Kidney capillary endothelial cell (primary cell): ENCODE measurements at regions not wholly inside any gene's neighbourhood (a gene's known extent, or its start where the extent isn't known, plus 50 kb on each side); places are given as distances from the start of the nearest gene placed in this dataset.
"Not testable (repeated sequence)": the region's sequence is repeated elsewhere in the genome, so short reads cannot be mapped to it uniquely, and the experiment has no call there.

Experiments
- DNase-seq: peaks from one replicate; pipeline ENCODE4 v3.0.0-alpha.2; 2018; ENCODE audit warnings: low spot score

DNA sequence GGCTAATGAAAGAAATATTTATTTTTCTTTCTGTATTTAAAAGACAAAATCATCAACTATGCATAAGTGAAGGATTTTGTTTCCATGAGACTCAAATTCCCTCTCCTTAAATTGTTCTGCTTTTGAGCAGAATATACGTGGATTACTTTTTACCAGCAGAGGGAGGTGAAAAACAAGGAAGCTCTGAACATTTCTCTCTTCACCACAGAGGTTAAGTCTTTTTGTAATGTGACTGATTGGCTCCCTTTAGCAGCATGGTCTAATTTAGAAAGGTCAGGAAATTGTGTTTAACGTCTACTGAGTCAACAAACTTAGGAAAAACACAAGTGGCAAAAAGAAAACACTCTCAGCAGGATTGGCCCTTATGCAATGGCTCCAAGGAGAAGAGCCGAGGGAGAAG lies 55.1 kb upstream of the F9 start:
- no peak for DNase-seq

DNA sequence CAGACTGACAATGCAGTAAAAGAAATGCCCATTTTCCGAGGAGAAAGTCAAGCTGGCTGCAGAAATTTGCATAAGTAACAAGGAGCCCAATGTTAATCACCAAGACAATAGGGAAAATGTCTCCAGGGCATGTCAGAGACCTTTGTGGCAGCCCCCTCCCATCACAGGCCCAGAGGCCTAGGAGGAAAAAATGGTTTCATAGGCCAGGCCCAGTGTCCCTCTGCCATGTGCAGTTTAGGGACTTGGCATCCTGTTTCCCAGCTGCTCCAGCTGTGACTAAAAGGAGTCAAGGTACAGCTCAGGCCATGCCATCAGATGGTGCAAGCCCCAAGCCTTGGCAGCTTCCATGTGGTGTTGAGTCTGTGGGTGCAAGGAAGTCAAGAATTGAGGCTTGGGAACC lies 68.6 kb upstream of the F9 start:
- DNase-seq = not testable (repeated sequence)

DNA sequence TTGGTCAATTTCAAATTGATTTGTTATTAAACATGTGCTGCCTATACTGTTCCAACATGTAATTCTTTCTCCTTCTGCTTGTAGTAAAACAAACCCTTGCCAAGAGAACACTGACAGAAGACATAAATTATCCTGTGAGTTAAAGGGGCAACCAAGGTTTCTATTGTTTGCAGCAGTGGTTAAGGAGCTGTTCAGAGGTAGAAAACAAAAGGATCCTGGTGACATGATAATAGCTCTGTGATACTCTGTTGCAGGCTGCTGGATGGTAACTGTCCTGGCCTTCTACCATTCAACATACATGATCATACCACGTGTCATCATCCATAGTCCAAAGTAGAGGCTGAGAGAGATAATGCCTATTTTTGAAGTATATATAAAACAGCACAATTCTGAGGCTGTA lies 75.8 kb upstream of the F9 start:
- no peak for DNase-seq

DNA sequence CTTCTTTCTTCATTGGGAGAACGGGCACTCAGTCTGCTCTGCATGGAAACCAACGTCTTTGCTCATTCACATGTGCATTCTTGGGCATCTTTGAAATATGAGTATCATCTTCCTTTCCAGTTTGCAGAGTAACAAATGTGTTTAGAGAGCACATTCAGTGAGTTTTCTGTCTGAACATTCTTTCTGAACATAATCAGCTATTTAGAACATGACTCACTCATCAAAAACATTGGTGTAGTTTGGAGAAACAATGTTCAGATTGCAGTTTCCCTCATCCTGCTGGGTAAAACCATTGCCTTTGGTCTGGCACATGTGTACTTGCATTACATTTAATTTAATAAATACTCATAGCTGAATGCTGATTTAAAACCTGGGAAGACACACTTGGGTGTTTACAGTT lies 81.5 kb upstream of the F9 start:
- no peak for DNase-seq

DNA sequence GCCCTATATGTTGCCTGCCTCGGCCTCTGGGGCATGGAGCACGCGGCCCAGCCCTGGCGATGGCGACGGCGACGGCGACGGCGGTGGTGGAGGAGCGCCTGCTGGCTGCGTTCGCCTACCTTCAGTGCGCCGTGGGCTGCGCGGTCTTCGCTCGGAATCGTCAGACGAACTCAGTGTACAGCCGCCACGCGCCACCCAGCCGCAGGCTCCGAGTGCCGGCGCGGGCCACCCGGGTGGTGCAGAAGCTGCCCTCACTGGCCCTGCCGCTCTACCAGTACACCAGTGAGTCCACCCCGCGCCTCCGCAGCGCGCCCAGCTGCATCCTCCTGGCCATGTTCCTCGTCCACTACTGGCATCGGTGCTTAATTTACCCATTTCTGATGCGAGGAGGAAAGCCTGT lies 83.7 kb upstream of the F9 start:
- DNase-seq = no peak

DNA sequence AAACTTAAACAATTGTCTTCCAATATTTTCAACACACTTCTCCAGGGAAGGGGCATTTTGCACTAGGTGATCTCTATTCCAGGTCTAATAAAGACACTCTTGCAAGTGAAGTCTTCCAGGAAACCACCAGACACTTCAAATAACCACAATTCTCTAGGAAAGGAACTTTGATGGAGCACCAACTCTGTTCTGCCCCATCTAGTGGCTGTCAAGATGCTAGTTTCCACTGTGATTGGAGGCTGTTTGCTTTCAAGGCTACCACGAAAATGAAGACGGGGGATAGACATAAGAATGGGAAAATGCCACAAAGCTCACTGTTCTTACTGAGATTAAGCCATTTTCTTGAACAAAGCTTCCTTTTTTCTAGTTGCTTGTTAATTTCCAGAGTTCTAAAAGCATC lies 100.6 kb upstream of the F9 start:
- DNase-seq = no peak

DNA sequence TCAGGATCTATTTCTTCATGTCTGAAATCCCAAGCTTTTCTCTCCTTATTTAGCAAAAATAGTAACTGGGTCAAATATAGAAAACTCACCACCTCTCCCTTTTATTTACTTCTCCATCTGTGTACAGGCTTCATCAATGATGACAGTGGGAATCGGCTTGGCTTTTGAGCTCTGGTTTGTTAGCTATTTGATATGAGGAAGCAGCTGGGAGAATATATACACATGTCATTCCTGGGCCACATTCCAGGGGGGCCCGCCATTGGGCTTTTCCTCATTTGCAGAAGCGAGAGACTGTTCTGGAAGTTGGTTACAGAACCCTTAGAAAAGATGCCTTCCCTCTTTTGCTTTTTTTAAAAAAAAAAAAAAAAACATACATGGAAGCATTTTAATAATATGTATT lies 107.4 kb upstream of the F9 start:
- DNase-seq = no peak

DNA sequence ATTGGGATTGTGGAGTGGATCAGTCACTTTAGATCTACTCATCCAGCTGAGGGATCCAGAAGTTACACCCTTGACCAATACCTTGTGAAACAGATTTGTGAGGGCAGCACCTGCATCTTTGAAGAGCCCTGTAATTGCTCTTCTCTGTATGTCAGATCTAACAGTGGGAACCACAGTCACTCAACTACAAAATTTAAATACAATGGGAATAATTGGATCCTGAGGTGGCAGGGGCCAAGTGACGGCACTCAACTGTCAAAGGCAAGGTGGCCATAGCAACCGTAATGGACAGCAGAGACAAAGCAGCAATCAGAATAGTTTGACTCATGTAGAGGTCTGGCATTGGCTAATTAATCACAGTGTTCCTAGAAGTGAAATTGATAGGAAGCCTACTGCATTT lies 132.3 kb upstream of the F9 start:
- DNase-seq = not testable (repeated sequence)

DNA sequence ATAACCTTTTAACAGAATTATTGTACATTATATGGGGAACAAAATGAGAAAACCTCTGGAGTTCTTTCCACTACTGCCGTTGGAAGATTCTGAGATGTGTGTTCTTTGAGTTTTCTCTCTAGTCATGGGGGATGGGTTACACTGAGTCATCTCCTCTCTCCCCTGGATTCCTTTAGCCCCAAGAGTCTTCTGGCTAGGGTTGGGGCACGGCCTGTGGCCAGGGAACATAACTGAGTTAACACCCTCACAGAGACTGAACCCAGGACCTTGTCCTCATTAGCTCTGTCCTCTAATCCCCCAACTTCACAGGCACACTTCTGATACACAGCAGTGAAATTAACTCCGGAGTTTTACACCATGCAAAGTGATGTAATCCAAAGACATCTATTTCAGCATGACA lies 142.3 kb upstream of the F9 start:
- DNase-seq = no peak

DNA sequence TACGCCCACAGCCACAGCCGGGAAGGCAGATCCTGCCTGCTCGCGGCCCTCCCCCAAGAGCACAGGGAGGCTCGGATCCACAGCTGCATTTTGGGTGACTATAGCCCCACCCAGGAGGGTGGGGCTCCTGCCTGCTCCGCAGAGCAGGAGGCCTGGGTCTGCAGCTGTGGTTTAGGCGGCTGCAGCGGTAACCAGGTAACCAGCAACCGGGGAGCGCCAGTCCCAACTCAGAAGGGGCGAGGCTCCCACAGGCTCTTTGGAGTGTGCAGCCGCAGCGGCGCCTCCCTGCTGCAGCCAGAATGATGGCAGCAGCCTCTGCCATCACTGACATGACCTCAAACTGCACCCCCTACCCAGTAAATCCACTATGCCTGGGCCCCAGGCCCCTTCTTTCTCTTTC lies 148.0 kb upstream of the F9 start:
- no peak for DNase-seq

DNA sequence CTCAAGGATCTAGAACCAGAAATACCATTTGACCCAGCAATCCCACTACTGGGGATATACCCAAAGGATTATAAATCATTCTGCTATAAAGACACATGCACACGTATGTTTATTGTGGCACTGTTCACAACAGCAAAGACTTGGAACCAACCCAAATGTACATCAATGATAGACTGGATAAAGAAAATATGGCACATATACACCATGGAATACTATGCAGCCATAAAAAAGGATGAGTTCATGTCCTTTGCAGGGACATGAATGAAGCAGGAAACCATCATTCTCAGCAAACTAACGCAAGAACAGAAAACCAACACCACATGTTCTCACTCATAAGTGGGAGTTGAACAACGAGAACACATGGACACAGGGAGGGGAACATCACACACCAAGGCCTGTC lies 154.0 kb upstream of the F9 start:
- not testable (repeated sequence) for DNase-seq

DNA sequence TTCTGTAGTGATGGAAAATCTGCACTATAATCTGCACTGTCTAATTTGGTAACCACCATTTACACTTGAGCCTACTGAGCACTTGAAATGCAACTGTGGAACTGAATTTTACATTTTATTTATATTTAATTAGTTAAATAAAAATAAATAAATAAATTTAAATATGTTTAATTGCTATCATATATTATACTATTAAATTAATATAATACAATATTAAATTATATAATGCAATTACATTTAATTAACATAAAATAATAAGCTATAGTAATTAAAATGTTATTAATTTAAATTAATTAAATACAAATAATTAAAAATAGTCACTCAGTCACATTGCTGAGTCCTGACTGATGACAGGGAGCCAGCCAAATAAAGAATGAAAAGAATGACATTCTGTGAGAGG lies 170.2 kb upstream of the F9 start:
- DNase-seq = no peak

DNA sequence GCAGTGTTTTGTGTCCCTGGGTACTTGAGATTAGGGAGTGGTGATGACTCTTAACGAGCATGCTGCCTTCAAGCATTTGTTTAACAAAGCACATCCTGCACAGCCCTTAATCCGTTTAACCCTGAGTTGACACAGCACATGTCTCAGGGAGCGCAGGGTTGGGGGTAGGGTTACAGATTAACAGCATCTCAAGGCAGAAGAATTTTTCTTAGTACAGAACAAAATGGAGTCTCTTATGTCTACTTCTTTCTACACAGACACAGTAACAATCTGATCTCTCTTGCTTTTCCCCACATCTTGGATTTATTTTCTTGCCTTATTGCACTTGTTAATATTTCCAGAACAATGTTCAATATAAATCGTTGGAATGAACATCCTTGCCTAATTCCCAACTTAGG lies 187.9 kb upstream of the F9 start:
- DNase-seq = not testable (repeated sequence)

DNA sequence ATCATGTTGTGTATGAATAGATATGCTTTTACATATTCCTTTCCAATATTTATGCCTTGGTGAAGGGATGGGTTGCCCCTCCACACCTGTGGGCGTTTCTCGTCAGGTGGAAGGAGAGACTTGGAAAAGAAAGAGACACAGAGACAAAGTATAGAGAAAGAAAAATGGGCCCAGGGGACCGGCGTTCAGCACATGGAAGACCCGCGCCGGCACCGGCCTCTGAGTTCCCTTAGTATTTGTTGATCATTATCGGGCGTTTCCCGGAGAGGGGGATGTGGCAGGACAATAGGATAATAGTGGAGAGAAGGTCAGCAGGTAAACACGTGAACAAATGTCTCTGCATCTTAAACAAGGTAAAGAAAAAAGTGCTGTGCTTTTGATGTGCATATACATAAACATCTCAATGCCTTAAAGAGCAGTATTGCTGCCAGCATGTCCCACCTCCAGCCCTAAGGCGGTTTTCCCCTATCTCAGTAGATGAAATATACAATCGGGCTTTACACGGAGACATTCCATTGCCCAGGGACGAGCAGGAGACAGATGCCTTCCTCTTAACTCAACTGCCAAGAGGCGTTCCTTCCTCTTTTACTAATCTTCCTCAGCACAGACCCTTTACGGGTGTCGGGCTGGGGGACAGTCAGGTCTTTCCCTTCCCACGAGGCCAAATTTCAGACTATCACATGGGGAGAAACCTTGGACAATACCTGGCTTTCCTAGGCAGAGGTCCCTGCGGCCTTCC lies 188.5 kb upstream of the F9 start:
- DNase-seq = not testable (repeated sequence)

DNA sequence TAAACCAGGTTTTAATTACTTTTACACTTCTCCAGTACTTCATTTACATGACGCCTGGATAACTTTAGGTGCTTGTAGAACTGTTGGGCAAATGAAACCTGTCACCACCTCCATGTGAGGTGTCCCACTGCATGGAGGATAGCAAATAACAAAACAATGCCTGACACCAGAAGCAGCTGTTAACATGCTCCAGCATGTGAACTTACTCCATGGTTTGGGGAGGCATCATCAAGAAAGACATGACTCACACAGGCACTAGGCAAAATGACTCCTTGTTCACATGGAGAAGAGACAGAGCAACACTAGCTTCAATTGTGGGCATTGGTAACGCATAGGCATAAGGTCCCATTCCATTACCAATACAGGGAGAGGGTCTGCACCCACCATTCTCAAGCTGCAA lies 198.1 kb upstream of the F9 start:
- no peak for DNase-seq

DNA sequence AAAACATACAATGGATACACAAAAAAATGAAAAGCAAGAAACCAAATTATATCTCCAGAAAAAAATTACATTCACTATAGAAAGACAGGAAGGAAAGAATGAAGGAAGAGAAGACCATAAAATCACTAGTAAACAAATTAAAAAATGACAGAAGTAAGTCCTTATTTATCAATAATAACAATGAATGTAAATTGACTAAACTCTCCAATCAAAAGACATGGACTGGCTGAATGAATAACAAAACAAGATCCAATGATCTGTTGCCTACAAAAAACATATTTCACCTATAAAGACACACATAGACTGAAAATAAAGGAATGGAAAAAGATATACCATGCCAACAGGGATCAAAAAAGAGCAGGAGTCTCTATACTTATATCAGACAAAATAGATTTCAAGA lies 203.2 kb upstream of the F9 start:
- DNase-seq = no peak

DNA sequence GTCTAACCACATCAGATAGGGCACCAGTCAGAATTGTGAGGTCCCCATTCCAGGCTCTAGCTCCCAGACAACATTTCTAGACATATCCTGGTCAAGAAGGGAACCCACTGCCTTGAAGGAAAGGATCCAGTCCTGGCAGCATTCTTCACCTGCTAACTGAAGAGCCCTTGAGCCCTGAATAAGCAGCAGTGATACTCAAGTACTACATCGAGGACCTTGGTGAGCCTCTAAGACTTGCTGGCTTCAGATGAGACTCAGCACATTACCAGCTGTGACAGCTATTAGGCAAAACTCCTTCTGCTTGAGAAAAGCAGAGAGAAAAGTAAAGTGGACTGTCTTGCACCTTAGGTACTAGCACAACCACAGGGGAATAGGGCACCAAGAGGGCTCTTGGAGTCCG lies 205.8 kb upstream of the F9 start:
- DNase-seq = no peak

DNA sequence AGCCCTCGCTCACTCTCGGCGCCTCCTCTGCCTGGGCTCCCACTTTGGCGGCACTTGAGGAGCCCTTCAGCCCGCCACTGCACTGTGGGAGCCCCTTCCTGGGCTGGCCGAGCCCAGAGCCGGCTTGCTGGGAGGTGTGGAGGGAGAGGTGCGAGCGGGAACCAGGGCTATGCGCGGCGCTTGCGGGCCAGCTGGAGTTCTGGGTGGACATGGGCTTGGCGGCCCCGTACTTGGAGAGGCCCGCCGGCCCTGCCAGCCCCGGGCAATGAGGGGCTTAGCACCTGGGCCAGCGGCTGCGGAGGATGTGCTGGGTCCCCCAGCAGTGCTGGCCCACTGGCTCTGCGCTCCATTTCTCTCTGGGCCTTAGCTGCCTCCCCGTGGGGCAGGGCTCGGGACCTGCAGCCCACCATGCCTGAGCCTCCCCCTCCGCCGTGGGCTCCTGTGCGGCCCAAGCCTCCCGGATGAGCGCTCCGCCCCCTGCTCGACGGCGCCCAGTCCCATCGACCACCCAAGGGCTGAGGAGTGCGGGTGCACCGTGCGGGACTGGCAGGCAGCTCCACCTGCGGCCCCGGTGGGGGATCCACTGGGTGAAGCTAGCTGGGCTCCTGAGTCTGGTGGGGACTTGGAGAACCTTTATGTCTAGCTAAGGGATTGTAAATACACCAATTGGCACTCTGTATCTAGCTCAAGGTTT lies 209.7 kb upstream of the F9 start:
- DNase-seq = not testable (repeated sequence)

DNA sequence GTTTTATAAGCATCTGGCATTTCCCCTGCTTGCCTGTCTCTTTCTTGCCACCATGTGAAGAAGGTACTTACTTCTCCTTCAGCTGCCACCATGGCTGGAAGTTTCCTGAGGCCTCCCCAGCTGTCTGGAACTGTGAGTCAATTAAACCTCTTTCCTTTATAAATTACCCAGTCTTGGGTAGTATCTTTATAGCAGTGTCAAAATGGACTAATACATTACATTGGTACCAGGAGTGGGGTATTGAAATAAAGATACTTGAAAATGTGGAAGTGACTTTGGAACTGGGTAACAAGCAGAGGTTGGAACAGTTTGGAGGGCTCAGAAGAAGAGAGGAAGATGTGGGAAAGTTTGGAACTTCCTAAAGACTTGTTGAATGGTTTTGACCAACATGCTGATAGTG lies 223.9 kb upstream of the F9 start:
- not testable (repeated sequence) for DNase-seq

DNA sequence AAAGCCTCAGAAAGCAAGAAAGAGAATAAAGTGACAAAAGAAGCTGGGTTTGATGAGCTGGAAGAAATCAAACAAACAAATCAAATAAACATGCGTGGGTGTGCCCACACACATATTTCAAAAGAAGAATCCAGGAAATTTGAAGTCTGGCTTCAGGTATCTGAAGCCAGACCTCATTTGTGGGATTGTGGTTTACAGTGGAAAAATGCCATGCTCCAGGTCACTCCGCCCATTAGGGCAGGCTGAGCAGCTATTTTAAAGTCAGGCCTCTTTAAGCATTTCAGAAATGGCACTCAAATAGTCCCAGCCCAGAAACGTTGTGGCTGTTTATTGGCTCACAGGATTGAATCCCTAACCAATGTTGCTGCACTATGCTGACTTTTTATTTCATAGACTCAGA lies 226.1 kb upstream of the F9 start:
- no peak for DNase-seq

DNA sequence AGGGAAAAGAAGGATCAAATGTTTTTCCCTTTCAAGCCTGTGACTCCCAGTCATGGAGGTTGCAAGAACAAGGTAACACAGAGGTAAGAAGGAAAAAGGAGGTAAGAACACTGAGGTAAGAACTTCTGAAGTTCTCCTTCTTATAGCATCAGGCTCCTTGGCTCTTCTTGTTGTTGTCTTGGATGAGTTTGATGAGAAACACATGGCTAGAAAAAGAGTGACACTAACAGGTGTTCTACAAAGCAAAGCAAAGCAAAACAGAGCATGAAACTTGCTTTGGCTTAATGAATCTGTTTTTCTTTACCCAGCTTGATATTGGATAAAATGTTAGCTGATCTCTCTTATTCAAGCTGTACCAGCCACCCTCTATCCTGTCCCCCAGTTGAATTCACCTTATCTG lies 231.2 kb upstream of the F9 start:
- no peak for DNase-seq

DNA sequence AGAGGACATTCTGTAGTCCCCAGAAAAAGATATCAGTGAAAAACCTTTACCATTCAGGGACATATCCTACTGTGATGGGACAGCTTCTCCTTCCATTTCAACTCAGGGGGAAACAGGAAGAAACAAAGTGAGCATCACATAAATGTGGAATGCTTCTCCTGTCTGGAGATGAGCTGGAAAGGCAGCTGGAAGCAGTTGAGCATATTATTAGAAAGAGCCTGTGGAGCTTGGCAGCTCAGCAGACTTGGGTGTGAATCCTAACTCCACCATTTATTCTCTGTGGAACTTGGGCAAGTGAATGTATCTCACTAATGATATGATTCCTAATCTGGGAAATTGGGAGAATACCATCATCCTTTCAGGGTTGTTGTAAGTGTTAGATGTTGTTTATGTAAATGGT lies 232.1 kb upstream of the F9 start:
- no peak for DNase-seq

DNA sequence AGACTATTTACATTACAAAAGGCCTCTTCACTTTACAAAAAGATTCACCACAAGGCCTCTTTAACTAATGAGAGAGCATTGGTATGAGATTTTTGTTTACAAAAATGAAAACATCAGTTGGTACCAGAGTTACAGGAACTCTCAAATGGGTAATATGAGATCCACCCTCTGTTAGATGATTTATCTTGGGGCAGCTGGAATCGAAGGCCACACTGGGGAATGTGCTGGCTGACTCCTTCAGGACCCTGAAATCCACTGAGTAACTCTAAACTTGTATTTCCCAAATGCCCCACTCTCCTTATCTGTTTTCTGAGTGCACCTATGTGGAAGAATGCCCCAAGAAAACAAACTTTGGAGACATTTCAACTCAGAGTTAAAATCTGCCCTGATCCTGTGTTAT lies 232.9 kb upstream of the F9 start:
- no peak for DNase-seq

DNA sequence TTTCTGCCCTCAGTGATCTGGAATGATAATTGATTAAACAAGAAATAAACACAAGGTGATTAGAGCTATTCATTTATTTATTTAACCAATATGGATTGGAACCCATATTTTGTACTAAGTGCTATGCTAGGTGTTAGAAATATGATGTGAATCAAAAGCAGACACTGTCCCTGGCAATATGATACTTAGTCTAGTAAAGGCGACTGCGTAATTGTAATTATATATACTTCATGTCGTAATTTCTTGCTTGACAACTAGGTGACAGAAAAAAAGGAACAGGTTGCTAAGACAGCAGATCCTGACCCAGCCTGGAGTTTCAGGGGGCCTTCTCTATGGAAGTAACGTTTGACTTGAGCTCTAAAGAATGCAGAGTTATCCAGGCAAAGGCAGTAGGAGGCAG lies 236.5 kb upstream of the F9 start:
- no peak for DNase-seq
